ENCODE measurements at regions not wholly inside any gene's neighbourhood (a gene's known extent, or its start where the extent isn't known, plus 50 kb on each side); places are given as distances from the start of the nearest gene placed in this dataset.

- no peak for TF ChIP-seq CTCF (conservative IDR thresholded peaks at IDR 0.05; ENCODE audit: low read depth, low read length)
- TF ChIP-seq EZH2 (IDR thresholded peaks at IDR 0.05; ENCODE audit: low read length, unreplicated experiment), result no peak
- no peak for TF ChIP-seq EZH2phosphoT487 (IDR thresholded peaks at IDR 0.05; ENCODE audit: borderline replicate concordance, low read length)
These were observed 382.3 kb upstream of the EMCN start for GRCh38 chr4:100900134-100900533.
